Ovary (tissue), 7 donors: ENCODE measurements at regions not wholly inside any gene's neighbourhood (a gene's known extent, or its start where the extent isn't known, plus 50 kb on each side); places are given as distances from the start of the nearest gene placed in this dataset.

ENCODE experiments used
- DNase-seq, 5 donors: peaks; one replicate each; pipeline ENCODE4 v3.0.0-alpha.2; 2019 to 2020
- H3K27ac ChIP-seq, 2 donors: fragments of 200-600 bp; one replicate each; pipeline versions ENCODE4 v1.5.1 to v1.8.0; 2019 to 2022
- H3K27me3 ChIP-seq: fragments of 200-600 bp; one replicate; pipeline ENCODE4 v1.8.0; 2022
- H3K36me3 ChIP-seq: fragments of 200-600 bp; sonication (generic); one replicate; pipeline ENCODE4 v1.5.1; 2019
- H3K4me1 ChIP-seq: one replicate; pipeline ENCODE4 v1.8.1; 2013; ENCODE audit warnings: mild to moderate bottlenecking, moderate library complexity; ENCODE audit not compliant: insufficient read depth
- H3K4me3 ChIP-seq: fragments of 200-600 bp; sonication (generic); one replicate; pipeline ENCODE4 v1.5.1; 2017
- H3K9me3 ChIP-seq, 2 donors: fragments of 200-600 bp in 1 of 2; sonication (generic) in 1 of 2; one replicate each; pipeline versions ENCODE4 v1.5.1 to v1.8.1; 2013 to 2019; ENCODE audit warnings: mild to moderate bottlenecking in 1 of 2, moderate library complexity in 1 of 2
- CTCF ChIP-seq, 3 donors: fragments of 450-650 bp in 2 of 3; fragments of 200-600 bp in 1 of 3; IDR thresholded peaks; one replicate each; pipeline versions ENCODE4 v1.5.1 to v1.8.0; 2016 to 2022; ENCODE audit warnings: antibody characterized with exemption in 3 of 3, mild to moderate bottlenecking in 1 of 3
- EP300 ChIP-seq: sonication (generic); formaldehyde crosslinking; IDR thresholded peaks from one replicate; pipeline ENCODE4 v1.6.1; 2017; ENCODE audit warnings: antibody characterized with exemption
- POLR2A ChIP-seq: fragments of 450-650 bp; IDR thresholded peaks from one replicate; pipeline ENCODE4 v1.6.1; 2017; ENCODE audit warnings: antibody characterized with exemption, mild to moderate bottlenecking, moderate library complexity
- WGBS, 3 donors: extraction: QIAGEN DNeasy Blood & Tissue Kit in 1 of 3; methylation state at CpG; one replicate each; pipeline versions ENCODE4 v1.1.5 to v1.1.7; 2013 to 2017; 5-methylcytosine and 5-hydroxymethylcytosine counted together
- intact Hi-C, 4 donors: fragments of 100-400 bp; cut with DNase I; formaldehyde crosslinking; loops; one replicate each; pipeline versions ENCODE4 v1.11.0 to v1.15.1; 2022 to 2023
- donor health status: DM: no; HTN: no; CAD: no; lungs with moderate emphysema.
- donor health status: DM: no; HTN: no; CAD: no.
- donor health status: Bipolar disorder and iron deficiency.
- donor health status: DM: no; HTN: no; CAD: no.
- donor health status: DM: yes; HTN: yes; CAD: no.

DNA sequence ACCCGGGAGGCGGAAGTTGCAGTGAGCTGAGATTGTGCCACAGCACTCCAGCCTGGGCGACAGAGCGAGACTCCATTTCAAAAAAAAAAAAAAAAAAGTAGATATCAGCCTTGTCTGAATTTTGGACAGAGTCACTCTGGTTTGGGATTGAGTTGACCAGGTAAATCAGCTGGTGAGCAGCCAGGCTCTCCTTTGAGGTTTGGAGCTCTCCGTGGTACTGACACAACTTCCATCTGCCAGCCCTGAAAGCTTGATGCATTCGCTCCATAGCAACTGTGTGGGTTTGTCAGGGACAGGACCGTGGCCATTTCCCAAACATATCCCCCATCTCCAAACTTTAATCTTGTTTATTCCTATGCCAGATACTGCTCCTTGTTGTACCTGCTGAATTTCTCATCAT, 155.2 kb downstream of the DMRTA2 start:
- Histone ChIP-seq H3K36me3 (no peaks in the 10 kb centered on the region), H3K4me3 (no peak overlapping the region), H3K4me1 (no peaks in the 10 kb centered on the region), H3K9me3 (no peaks in the 10 kb centered on the region), H3K27ac (no peak overlapping the region), H3K27me3 (no peaks in the 10 kb centered on the region)
- WGBS, 3 donors: 50 to 52% (median 51%) methylated on average over 7 of the region's 7 CpGs
- no peak for TF ChIP-seq CTCF (IDR thresholded peaks at IDR 0.05)
- no peak for TF ChIP-seq EP300
- TF ChIP-seq POLR2A: no peak
- intact Hi-C loops: no loop called here
- no peak for DNase-seq

DNA sequence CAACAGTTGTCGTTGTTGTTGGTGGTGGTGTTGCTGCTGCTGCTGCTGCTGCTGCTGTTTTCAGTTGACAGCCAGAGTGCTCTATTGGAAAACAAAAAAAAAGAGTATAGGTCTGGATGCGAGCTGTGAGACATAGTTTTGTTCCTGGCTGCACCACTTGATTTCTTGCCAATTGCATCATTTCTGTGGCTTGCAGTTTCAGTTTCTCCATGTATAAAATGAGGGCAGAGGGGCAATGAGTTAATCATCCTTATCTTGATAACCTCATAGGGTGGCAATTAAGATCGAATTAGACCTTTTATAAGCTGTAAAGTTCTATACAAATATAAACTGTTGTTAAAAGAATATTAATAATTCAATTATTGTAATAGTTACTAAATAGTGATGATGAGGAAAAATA, 156.7 kb downstream of the DMRTA2 start:
- Histone ChIP-seq H3K9me3 (no peaks in the 10 kb centered on the region), H3K27me3 (no peaks in the 10 kb centered on the region), H3K36me3 (no peaks in the 10 kb centered on the region), H3K27ac (no peak overlapping the region), H3K4me3 (no peak overlapping the region), H3K4me1 (no peaks in the 10 kb centered on the region)
- intact Hi-C loops: no loop called here
- 45 to 51% (median 46%) methylated on average over 3 of the region's 3 CpGs for WGBS, 3 donors
- no peak for TF ChIP-seq POLR2A
- no peak for TF ChIP-seq EP300
- TF ChIP-seq CTCF (IDR thresholded peaks at IDR 0.05): no peak
- DNase-seq: no peak

DNA sequence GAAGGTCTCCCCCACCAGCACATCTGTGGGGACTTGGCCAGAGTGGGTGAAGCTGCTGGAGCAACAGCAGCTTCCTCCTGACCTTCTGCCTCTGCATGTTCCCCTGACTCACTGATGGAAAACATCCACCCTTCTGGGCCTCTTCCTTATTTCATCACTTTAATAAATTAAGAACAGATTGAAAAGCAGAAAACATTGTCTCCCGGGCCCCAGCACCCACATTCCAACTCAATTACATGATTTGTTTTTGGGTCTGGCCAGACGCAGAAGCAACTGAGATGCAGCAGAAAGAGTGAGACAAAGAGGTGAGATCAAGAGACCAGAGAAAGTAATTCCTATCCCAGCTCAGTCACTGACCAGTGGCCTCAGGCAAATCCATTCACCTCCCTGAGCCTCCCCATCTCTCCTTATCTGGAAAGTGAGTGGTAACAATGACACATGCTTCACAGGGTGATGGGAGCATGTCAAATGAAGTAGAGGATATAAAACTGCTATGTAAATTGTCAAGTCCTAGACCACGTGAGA, 157.1 kb downstream of the ELAVL4 start:
- WGBS, 3 donors: 26 to 32% (median 29%) methylated on average over 3 of the region's 3 CpGs
- no peak for TF ChIP-seq EP300
- TF ChIP-seq POLR2A: no peak
- DNase-seq: no peak
- Histone ChIP-seq H3K27ac (no peak overlapping the region), H3K4me1 (no peaks in the 10 kb centered on the region), H3K27me3 (no peaks in the 10 kb centered on the region), H3K9me3 (no peaks in the 10 kb centered on the region), H3K36me3 (no peaks in the 10 kb centered on the region), H3K4me3 (no peak overlapping the region)
- intact Hi-C loops: no loop called here

DNA sequence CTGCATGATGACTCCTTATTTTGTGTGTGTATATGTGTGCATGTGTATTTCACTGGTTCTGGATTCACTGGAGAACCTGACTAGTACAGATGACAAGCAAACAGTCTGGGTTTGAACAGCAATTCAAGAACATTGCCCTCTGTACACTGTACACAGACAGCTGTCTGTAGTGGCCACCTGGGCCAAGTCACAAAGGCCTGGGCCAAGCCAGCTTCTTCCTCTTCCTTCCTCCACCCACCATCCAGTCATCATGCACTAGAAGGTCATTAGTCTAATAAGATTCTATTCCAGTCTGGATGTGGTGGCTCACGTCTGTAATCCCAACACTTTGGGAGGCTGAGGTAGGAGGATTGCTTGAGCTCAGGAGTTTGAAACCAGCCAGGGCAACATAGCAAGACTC, 155.9 kb downstream of the ELAVL4 start:
- no peaks in the 10 kb centered on the region for H3K27me3 ChIP-seq
- DNase-seq: no peak
- intact Hi-C loops: no loop called here
- no peak overlapping the region for H3K4me3 ChIP-seq
- no peaks in the 10 kb centered on the region for H3K9me3 ChIP-seq
- H3K27ac ChIP-seq: no peak overlapping the region
- TF ChIP-seq CTCF (IDR thresholded peaks at IDR 0.05) (no peak), EP300 (no peak), POLR2A (no peak)
- whole genome bisulfite sequencing, 3 donors: 61 to 70% (median 62%) methylated on average over 1 of the region's 1 CpG
- H3K4me1 ChIP-seq: no peaks in the 10 kb centered on the region
- H3K36me3 ChIP-seq: no peaks in the 10 kb centered on the region

DNA sequence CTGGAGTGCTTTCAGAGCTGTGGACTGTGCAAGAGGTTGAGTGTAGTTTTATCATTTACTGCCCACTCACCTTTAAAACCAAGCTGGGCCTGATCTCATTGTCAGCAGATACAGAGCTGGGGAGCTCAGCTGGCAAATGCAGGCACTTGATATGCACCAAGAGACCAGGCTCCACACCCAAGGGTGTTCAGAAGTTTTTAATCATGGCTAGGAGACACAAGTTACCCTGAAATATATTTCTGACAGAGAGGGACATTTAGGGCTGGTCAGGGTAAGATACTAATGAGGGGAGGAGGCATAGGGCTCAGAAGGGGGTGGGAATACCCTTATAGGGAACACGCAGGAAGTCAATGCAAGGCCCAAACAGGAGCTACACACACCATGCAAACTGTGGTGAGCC, 153.7 kb downstream of the ELAVL4 start:
- TF ChIP-seq EP300 (no peak), POLR2A (no peak), CTCF (IDR thresholded peaks at IDR 0.05) (no peak)
- H3K27me3 ChIP-seq: no peaks in the 10 kb centered on the region
- no peak for DNase-seq

More for the DNA sequence above, 153.7 kb downstream of the ELAVL4 start:
- H3K36me3 ChIP-seq: no peaks in the 10 kb centered on the region
- H3K27ac ChIP-seq: no peak overlapping the region
- WGBS, 3 donors: 45 to 79% (median 60%) methylated on average over 1 of the region's 1 CpG
- H3K4me1 ChIP-seq: no peaks in the 10 kb centered on the region
- no peaks in the 10 kb centered on the region for H3K9me3 ChIP-seq
- intact Hi-C loops: no loop called here
- no peak overlapping the region for H3K4me3 ChIP-seq
